ENCODE measurements at regions not wholly inside any gene's neighbourhood (a gene's known extent, or its start where the extent isn't known, plus 50 kb on each side); places are given as distances from the start of the nearest gene placed in this dataset.

GRCh38 chr11:21896216-21896615 is 296.7 kb upstream of the ANO5 start:
- TF ChIP-seq POLR2A (IDR thresholded peaks at IDR 0.05) = no peak
- TF ChIP-seq CTCF (IDR thresholded peaks at IDR 0.05 in 4 of 5, conservative IDR thresholded peaks at IDR 0.05 in 1 of 5) = no peak

Measured in gastrocnemius medialis (tissue), 4 donors.